Activated CD4-positive, alpha-beta T cell treated with anti-CD3 and anti-CD28 coated beads for 48 hours (primary cell): ENCODE measurements at regions not wholly inside any gene's neighbourhood (a gene's known extent, or its start where the extent isn't known, plus 50 kb on each side); places are given as distances from the start of the nearest gene placed in this dataset.

ENCODE experiments used
- DNase-seq: peaks from one replicate; pipeline ENCODE4 v3.0.0-alpha.2; 2020

DNA sequence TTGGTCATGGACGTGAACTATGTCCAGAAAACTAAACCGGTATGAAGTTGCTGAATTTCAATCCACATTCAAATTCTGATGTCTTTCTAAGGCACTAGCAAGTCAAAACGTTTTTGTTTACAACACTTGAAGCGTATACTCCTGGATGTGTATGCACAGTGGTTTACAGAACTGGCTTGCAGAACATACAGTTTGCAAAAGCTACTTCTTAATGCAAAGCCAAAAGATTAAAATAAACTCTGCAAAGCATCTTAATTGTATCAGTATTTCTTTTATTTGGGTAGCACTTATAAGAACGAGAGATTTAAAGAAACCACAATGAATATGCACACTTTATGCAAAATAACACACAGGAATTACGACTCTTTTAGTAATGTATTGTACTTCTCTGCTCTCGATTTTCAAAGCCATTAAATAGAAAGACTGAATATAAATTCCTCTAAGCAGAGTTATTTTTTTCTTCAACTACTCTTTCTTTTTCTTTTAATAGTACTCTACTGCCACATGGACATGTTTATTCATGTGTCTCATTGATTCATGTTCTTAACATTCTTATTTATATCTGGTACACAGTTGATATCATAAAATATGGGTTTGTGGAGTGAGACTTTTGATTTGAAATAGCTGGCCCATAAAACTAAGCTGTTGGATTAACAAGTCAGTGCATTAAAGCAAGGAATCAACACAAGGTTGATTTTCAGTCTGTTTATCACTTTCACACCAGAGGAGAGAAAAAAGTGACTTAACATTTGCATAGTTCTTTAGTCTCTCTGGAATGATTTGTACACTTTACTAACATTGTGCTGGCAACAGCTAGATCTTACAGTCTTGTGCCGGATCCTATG lies 189.4 kb upstream of the STEAP4 start:
- DNase-seq, result no peak

DNA sequence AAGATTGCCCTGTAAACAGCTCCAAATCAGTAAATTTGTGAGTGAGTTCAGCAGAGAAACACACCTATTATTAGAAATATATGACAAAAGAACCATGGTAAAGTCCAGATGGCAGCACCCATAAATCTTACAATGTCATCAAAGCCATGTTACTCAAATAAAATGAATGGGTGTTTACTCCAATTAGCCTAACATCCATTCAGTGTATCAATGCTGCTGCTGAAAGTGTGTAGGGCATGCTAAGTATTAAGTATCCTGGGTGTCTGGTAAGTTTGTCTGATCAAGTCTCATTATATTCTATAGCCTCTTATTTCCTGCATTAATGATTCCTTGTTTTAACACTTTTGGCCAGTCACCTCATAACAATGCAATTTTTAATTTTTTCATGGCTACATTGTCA lies 185.5 kb upstream of the STEAP4 start:
- no peak for DNase-seq

DNA sequence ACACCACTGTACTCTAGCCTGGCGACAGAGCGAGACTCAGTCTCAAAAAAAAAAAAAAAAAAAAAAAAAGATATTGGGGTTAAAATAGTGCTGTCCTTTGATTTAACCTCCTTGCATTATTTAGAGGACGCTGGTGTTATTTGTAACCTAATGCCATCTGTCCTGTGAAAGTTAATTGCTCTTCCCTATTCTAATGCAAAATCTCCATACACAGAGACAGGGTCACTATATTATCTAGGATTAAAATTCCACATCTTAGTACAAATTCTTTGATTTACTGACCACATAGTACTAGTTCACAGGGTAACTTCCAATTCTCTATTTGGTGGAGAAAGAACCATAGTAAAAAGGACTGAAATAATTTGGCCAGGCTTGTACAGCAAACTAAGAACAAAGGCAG lies 184.2 kb upstream of the STEAP4 start:
- no peak for DNase-seq

DNA sequence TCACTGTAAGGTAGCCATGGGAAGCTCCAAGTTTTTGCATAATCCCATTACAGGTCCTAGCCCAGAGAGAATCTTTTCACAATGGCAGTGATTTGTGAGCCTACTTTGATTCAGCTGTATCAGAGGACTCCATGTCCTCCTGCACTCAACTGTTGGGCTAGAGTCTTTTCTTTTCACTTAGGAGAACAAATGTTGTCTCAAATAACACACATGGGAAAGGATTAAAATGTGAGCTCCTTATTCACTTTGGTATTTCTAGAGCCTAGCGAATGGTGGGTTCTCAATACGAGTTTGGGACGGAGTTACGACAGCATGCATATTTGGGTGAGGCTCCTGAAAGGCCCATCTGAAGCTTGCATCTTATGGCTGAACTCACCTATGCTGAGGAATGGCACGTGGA lies 183.5 kb upstream of the STEAP4 start:
- DNase-seq, result no peak

DNA sequence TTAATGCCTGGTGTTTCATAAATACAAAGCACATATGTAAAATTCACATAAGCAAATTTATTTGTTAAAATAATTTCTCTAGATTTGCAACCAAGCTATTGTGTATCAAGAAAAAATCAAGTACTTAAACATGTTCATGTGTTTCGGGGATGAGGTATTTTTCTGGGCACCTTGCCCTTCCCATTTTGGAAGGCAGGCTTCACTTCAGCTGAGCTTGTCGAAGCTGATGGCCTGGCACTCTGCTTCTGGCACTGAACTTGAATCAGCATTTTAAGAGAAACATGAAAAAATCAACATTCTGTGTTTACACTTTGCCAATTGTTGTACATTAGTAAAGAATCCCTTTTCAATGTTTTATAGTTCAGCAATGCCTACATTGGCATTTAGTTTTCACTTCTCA lies 179.1 kb upstream of the STEAP4 start:
- DNase-seq, result no peak

DNA sequence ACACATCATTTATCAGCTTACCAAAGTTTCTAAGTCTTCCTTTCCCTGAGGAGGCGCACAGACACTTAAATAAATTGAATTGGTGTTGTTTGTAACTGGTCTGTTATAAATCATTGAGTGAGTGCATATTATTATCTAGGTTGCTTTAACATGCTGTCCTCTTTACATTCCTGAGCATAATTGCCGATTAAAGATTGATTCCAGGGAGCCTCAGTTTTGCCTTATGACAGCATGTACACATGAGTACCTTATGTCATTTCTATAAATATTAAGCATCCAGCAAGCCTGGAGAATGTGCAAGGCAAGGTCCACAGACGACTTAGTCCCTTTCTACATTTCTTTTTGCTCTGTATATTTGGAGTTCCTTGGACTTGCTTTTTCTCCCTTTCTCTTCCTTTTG lies 177.9 kb upstream of the STEAP4 start:
- no peak for DNase-seq

DNA sequence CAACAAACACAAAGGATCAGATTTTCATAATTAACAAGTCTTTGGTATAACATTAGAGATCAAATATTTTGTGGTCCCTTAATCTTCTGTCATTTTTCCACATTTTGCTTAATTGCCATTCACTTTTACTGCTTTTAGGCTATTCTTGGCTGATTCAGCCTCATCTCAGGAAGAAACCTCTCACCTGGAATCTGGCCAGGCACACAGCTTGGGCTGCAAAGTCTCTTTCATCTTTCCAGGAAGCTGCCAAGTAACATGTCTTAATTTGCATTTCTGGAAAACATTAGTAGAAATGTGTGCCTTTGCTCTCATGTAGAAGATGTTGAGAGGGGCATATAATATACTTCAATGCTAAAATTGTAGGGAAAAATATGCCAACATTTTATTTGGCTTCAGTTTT lies 174.2 kb upstream of the STEAP4 start:
- no peak for DNase-seq

DNA sequence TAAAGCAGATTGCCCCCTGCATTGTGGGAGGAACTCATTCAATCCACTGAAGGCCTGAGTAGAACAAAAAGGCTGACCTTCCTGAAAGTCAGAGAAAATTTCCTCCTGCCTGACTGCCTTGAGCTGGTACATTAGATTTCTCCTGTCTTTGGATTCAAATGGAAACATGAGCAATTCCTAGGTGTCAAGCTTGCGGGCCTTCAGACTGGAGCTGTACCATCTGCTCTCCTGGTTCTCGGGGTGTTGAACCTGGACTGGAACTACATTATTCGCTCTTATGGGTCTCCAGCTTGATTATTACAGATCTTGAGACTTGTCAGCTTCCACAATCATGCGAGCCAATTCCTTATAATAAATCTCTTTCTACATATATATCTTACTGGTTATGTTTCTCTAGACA lies 173.6 kb upstream of the STEAP4 start:
- DNase-seq, result no peak

DNA sequence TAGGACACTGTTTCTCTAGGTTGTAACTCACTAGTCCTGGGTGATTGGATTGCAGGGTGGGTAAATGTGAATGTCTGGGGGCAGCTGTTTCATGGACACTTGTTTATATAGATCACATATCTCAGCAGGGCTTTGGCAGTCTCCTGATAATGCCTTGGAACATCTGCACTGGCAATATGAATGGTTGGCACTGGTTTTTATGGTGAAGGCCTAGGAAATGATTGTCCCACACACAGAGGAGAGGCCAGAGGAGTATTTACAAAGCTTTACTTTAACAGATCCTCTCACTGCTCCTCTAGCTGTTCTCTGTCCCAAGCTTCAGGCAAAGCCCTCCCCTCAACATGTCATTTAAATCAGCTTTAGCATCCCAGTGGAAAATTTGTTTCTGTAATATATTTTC lies 171.3 kb upstream of the STEAP4 start:
- DNase-seq, result no peak

DNA sequence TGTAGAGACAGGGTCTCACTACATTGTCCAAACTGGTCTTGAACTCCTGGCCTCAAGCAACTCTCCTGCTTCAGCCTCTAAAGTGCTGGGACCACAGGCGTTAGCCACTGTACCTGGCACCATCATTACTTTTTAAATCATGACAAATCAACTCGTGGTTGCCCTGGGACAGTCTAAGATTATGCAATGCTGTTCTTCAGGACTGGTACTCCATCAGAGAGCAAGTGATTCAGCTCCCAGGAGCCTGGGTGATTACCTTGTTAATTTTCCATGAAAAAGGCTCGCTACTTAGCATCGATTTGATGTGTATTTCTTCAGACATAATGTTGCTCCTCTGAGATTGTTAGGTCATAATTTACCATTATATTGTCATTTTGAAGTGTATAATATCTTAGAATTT lies 158.9 kb upstream of the STEAP4 start:
- no peak for DNase-seq

DNA sequence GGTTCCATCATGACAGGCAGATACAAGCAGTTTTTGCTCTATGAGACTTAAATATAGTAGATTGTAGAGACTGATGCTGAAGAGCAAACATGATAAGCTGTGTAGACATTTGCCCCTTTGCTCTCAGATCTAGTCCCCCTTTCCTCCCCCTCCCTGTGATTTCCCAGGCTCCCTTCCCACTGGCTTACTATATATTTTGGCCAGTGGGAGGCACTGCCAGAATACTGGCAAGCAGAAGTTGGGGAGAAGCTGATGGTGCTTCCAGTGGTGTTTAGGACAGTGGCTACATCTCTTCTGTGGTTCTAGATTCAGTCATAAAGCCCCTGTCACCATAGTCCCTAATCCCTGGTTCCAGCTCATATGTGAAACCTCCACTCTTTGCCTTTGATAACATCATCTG lies 156.1 kb upstream of the STEAP4 start:
- DNase-seq, result no peak

DNA sequence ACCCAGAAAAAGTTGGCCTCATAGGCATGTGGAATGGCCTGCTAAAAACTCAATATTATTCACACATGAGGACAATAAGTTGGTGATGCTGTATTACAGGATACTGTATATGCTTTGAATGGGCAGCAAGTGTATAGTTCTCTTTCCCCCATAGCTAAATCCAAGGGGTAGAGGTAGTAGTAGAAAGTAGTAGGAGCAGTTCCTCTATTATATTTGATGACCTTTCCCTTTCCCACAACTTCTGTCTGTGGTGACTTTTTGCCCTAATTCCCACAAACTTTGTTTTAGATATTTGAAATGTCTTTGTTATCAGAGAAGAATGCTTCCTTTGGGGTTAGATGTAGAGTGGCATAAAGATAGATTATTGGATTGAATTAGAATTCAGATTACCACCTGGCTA lies 154.0 kb upstream of the STEAP4 start:
- DNase-seq, result no peak

DNA sequence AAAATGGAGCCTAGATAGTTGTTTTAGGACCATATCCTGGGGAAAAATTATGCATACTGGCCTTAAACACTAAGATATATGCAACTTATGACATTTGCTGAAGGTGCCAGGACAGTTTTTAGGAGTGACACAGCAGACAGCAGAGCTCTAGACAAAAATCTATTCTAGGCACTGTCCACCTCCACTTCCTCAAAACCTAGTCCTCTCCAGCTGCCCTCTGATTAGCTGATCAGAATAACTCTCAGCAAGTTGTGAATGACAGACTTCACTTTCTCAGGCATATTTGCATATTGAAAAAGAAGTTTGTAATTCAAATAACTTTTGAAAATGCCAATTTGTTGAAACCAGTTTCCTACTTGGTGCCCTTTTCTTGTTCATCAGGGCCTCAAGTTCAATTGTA lies 152.3 kb upstream of the STEAP4 start:
- no peak for DNase-seq

DNA sequence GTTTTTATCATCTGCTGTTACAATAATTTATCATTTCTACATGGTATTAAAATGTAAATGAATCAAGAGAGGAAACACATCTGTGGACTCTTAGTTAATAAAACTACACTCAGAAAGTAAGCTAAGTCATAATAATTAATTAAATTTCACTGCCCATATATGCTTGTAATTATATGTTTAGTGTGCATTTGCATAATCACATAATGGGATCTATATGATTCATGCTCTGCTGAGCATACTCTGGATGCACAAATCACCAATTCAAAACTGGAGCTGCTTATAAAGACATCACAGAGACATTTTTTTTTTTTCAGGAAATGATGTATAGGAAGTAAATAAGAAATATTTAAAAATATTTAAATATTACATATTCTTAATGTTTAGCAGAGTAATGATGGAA lies 151.6 kb upstream of the STEAP4 start:
- DNase-seq, result no peak

DNA sequence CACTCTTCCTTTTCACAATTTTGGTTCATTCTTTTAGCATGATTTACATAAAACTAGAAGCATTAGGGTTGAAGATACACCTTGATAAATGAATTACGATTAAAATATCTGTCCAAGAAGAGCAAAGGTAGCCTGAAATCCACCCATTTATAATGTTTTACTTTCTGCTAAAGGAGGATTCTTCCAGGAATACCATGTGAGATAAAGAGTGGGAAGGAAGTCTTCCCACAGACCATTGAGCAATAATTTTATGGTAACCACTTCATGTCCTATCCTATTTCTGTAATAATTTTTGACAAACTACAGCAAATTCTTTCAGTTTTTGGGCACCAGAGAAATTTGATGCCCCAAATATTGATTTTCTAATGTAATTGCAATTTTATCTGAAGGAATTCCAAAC lies 150.6 kb upstream of the STEAP4 start:
- no peak for DNase-seq

DNA sequence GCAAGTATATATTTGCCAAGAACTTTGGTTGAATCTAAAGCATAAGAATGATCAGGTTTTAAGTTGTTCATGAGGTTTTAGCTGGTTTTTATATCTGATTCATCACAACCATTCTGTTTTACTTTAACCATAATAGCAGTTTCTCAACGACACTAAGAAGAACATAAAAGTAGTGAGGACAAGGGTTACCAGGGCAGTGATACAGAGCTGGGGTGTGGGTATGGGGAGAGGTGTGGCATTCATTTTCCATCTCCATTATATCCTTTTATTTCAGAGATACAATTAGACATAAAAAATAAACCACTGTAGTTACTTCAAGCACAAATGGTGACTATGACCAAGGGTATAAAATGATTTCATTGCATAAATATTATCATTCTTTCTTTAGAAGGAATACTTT lies 149.8 kb upstream of the STEAP4 start:
- no peak for DNase-seq

DNA sequence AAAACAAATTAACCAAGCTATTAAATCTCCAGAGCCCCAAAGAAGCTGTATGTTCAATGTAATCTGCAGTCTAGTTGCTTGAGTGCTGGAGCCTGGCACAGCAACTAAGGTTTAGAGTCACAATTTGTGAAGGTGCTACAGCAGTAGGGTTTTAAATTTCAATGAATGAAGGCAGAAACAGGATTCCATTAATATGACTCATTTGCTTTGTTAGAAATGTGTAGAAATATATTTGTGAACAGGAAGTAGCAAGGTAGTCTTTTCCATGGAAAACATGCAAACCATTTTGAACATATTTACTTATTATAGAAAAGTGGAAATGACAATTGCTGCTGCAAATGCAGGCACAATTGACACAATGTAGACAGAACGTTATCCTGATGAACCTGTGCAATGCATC lies 149.0 kb upstream of the STEAP4 start:
- DNase-seq, result no peak

DNA sequence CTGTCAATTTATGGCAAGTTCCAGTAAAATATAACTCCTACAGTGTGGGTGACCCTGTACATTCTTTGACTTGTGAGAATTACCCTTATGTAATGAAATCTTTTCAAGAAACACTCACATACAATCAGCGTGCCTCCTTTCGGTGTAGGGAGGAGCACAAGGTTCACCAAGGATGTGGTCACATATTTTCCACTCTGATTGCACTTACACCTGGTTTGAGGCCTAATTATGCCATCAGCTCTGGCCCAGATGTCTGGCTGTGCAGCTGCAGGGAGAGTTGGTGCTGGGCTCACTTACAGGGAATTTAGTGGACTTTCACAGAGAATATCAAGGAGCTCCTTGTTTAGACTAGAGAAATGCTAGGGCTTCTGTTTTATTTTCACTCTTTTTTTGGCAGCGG lies 146.0 kb upstream of the STEAP4 start:
- no peak for DNase-seq

DNA sequence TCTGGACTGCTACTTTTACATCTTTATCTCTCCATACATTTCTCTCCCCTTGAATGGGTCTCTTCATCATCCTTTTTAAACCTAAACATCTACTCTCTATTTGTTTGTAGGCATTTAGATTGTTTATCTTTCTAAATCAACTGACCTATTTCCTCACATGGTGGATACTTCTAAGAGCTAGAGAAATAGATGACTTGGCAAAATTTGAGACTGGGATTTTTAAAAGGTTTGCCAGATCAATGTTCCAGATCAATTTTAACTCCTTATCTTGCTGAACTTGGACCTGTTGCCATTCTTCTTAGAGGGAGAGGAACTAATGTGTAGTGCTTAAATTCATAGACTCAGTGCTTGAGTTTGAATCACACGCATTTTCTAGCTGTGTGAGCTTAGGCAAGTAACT lies 144.2 kb upstream of the STEAP4 start:
- DNase-seq, result no peak

DNA sequence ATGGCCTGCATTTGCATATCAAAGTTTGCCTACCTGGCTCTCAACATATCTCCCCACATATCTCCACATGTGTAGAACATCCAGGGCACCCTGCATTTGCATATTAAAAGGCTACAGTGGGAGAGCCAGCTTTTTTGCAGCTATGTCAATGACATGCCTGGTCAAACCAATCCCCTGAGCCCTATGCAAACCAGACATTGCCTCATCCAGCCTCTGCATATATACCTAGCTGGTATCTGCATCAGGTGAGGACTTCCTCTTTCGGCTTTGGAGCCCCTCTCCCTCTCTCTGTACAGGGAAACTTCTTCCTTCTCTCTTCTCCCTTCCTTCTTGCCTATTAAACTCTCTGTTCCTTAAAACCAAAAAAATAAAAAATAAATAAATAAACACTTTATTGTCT lies 142.7 kb upstream of the STEAP4 start:
- DNase-seq, result no peak

DNA sequence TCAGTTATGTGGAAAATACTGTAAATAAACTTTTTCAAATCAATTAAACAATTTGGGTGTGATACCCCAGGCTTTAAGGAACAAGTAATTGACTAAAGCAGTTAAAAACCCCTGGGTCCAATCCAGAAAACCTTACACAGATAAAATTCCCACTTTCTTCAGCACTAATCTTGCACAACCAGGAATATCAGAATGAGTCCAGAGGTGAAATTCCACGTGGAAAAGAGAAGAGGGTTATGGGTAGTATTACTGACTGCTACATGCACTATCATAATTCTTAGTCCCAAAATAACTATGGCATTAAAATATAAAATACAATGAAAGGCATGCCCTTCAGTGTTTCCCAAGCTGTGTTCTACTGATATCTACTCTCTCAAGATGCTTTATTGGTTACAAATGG lies 135.7 kb upstream of the STEAP4 start:
- DNase-seq, result no peak

DNA sequence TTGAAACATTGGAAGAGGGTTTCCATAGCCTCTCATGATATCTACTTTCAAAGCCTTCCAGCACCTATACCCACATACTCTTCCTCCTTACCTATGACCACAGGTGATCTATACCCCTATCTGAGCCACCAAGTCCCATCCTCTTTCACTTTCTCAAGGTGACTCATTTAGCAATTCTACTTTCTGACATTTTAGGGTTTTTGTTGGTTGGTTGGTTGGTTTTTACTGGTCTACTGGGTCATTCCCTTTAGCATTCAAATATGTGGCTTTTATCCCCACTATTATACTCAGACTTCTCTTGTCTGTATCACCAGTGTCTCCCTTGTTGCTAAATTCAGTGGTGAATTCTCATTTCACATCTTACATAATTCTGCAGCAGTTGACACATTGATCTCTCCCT lies 130.4 kb upstream of the STEAP4 start:
- DNase-seq, result no peak

DNA sequence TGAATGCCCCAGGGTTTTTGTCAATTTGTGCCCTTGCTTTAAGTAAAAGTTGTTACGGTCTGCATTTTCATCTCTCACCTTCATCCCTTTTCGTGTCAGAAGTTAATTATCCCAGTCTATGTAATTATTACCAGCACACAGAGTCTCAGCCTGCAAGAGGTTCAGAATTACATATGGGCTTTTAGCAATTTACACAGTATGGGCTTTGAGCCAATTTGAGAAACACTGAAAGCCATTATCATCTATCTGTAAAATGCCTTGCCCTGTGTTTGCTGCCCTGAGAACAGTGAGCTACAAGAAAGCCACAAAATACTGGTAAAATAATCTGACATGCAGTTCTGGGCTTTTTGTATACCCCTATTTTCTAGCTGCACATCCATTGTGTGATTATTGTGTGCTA lies 125.6 kb upstream of the STEAP4 start:
- DNase-seq, result no peak

DNA sequence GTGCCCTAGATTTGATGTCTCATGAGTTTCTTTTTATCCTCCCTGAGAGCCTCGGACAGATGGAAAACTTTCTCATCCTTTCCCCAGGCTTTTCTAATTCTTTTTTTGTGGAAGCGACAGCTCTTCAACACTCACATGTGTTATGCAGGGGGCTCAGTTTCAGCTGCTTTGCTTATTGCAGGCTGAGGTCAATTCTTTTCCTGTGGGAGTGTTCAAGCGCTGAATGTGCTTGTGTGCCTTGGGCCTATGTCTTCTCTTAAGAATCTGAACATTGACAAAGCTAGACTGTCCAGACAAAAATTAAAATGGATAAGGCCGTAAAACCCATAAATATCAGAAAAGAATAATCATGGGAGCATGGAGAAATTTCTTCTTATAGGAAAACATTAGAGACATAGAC lies 125.2 kb upstream of the STEAP4 start:
- no peak for DNase-seq

DNA sequence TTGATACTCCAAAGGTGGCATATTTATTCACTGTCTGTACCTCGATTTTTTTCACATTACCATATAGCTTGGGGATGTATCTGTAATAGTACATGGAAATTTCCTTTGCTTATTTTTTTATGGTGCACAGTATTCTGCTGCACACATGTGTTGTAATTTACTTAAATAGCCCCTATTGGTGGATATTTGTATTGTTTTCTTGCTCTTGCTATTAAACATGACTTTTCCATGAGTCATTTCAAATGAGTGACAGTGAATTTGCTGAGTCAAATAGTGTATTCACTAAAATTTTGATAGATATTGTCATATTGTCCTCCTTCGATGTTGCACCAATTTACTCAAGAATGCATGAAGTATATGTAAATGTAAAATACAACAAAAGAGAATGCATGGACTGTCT lies 122.7 kb upstream of the STEAP4 start:
- DNase-seq, result no peak

DNA sequence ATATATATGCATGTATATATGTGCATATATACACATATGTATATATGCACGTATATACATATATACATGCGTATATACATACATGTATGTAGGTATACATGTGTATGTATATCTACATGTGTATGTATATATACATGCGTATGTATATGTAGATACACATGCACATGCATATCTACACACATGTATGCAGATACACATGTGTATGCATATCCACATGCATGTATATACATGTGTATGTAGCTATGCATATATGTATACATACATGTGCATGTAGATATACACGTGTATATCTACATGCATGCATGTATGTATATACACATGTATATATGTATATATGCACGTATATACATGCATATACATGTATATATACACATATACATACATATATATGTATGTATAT lies 95.8 kb upstream of the STEAP4 start:
- DNase-seq, result no peak
